ENCODE measurements at regions not wholly inside any gene's neighbourhood (a gene's known extent, or its start where the extent isn't known, plus 50 kb on each side); places are given as distances from the start of the nearest gene placed in this dataset.

GRCh38 chr5:167889276-167889675 lies 402.2 kb upstream of the WWC1 start:
- no peak overlapping the region for H3K4me3 ChIP-seq (replicated peaks; ENCODE audit: low read depth, low read length)
- no peak for DNase-seq (ENCODE audit: extremely low read depth, low read depth)
- TF ChIP-seq CTCF (IDR thresholded peaks at IDR 0.05; ENCODE audit: low read depth, low read length, missing control alignments): no peak

DNA sequence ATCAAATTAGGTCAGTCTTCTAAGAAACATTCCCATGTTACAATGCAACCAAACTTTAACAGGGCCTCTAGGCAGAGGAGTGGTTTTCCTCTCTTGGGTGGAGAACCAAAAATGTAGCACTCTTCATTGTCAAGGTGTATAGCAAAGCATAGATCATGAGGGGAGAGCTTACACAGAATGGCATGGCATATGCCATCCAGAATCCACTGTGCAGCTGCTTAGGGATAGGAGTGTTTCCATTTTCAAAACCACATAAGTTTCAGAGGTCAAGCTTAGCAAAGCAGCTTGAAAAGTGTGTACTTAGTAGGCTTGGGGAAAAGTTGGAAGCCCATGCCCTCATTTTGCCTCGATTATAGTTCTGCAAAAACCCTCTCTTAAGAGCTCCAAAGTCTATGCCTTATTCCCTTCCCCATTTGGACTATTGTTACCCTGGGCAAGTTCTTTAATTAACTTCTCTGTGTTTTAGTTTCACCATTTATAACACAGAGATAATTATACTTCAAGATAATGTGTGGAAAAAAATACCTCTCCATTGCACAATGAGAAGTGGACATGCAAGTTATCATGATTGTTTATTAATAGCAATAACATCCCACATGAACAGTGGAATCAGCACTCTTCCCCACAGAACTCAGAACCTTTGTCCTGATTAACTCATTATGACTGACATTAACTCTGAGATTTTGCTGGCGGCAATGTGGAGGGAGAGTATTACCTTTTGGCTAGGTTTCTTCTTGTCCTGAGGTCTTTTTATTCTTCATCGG lies 398.9 kb upstream of the WWC1 start:
- no peak overlapping the region for H3K4me3 ChIP-seq (replicated peaks; ENCODE audit: low read depth, low read length)
- DNase-seq (ENCODE audit: extremely low read depth, low read depth): no peak
- TF ChIP-seq CTCF (IDR thresholded peaks at IDR 0.05; ENCODE audit: low read depth, low read length, missing control alignments): no peak

GRCh38 chr5:167893271-167893670 lies 398.2 kb upstream of the WWC1 start:
- no peak for TF ChIP-seq CTCF (IDR thresholded peaks at IDR 0.05; ENCODE audit: low read depth, low read length, missing control alignments)
- no peak overlapping the region for H3K4me3 ChIP-seq (replicated peaks; ENCODE audit: low read depth, low read length)
- no peak for DNase-seq (ENCODE audit: extremely low read depth, low read depth)

- DNase-seq (ENCODE audit: extremely low read depth, low read depth): no peak
- H3K4me3 ChIP-seq (replicated peaks; ENCODE audit: low read depth, low read length): no peak overlapping the region
- no peak for TF ChIP-seq CTCF (IDR thresholded peaks at IDR 0.05; ENCODE audit: low read depth, low read length, missing control alignments)
Measured at GRCh38 chr5:167894631-167895472, 396.6 kb upstream of the WWC1 start.

DNA sequence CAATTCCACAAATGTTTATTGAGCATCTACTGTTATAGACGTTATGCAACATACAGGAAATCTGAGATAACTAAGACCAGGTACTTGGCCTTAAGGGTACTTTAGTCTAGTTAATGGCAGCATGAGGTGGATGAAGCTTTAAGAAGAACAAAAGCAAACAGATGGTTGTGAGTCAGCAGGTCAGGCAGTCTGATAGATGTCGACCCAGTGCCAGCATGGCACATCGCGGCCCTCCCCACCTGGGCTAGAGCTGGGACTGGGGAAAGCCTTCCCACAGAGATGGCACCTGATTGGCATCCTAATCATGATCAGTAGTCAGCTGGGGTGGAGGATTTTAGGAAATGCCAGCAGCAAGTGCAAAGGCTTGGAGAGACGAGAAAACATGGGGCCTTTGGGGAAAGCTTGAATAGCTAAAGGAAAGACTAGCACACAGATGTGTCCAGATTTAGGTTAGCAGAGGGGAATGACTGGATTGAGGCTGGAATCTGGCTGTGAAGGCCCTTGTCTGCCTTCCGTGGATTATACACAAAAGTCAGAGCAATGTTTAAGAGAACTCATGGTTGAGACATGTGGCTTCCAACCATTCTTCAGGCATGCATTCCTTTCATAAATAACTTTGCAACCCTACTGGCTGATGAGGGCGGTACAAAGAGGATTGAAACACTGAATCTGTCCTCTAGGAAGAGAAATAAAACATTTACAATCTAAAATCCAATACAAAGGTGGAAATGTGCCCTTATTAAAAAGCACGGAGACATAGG lies 395.4 kb upstream of the WWC1 start:
- no peak overlapping the region for H3K4me3 ChIP-seq (replicated peaks; ENCODE audit: low read depth, low read length)
- TF ChIP-seq CTCF (IDR thresholded peaks at IDR 0.05; ENCODE audit: low read depth, low read length, missing control alignments): no peak
- no peak for DNase-seq (ENCODE audit: extremely low read depth, low read depth)

- TF ChIP-seq CTCF (IDR thresholded peaks at IDR 0.05; ENCODE audit: low read depth, low read length, missing control alignments): no peak
- H3K4me3 ChIP-seq (replicated peaks; ENCODE audit: low read depth, low read length): no peak overlapping the region
- DNase-seq (ENCODE audit: extremely low read depth, low read depth): no peak
Measured at GRCh38 chr5:167896814-167897213, 394.6 kb upstream of the WWC1 start.
